ENCODE measurements at regions not wholly inside any gene's neighbourhood (a gene's known extent, or its start where the extent isn't known, plus 50 kb on each side); places are given as distances from the start of the nearest gene placed in this dataset.

DNA sequence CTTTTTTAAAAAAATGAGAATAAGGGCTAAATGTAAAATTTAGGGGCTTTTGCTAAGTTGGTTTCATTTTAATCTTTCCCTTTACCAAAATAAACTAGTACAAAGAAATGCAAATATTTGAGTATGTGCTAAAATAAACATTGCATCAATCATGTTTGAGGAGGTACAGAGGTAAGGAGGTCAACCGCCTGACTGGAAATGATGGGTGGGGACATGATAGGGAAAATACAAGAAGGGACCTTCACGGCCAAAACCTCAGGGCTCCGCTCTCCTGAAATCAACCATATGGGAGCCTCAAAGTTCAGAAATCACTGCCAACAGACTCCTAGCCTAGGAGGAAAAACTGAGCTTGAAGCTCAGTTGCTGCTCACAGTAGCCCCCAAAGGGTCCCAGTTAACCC lies 207.6 kb downstream of the AHR start (continued):
- no peak for TF ChIP-seq ASH2L (IDR thresholded peaks at IDR 0.05; ENCODE audit: insufficient read length, low read depth, low read length)
- no peak for TF ChIP-seq SALL2 (CRISPR knock-in tag; IDR thresholded peaks at IDR 0.05)
- peak; percentile 100 for TF ChIP-seq GFI1 (CRISPR knock-in tag; IDR thresholded peaks at IDR 0.05; ENCODE audit: borderline replicate concordance)
- TF ChIP-seq, protein P1, sequence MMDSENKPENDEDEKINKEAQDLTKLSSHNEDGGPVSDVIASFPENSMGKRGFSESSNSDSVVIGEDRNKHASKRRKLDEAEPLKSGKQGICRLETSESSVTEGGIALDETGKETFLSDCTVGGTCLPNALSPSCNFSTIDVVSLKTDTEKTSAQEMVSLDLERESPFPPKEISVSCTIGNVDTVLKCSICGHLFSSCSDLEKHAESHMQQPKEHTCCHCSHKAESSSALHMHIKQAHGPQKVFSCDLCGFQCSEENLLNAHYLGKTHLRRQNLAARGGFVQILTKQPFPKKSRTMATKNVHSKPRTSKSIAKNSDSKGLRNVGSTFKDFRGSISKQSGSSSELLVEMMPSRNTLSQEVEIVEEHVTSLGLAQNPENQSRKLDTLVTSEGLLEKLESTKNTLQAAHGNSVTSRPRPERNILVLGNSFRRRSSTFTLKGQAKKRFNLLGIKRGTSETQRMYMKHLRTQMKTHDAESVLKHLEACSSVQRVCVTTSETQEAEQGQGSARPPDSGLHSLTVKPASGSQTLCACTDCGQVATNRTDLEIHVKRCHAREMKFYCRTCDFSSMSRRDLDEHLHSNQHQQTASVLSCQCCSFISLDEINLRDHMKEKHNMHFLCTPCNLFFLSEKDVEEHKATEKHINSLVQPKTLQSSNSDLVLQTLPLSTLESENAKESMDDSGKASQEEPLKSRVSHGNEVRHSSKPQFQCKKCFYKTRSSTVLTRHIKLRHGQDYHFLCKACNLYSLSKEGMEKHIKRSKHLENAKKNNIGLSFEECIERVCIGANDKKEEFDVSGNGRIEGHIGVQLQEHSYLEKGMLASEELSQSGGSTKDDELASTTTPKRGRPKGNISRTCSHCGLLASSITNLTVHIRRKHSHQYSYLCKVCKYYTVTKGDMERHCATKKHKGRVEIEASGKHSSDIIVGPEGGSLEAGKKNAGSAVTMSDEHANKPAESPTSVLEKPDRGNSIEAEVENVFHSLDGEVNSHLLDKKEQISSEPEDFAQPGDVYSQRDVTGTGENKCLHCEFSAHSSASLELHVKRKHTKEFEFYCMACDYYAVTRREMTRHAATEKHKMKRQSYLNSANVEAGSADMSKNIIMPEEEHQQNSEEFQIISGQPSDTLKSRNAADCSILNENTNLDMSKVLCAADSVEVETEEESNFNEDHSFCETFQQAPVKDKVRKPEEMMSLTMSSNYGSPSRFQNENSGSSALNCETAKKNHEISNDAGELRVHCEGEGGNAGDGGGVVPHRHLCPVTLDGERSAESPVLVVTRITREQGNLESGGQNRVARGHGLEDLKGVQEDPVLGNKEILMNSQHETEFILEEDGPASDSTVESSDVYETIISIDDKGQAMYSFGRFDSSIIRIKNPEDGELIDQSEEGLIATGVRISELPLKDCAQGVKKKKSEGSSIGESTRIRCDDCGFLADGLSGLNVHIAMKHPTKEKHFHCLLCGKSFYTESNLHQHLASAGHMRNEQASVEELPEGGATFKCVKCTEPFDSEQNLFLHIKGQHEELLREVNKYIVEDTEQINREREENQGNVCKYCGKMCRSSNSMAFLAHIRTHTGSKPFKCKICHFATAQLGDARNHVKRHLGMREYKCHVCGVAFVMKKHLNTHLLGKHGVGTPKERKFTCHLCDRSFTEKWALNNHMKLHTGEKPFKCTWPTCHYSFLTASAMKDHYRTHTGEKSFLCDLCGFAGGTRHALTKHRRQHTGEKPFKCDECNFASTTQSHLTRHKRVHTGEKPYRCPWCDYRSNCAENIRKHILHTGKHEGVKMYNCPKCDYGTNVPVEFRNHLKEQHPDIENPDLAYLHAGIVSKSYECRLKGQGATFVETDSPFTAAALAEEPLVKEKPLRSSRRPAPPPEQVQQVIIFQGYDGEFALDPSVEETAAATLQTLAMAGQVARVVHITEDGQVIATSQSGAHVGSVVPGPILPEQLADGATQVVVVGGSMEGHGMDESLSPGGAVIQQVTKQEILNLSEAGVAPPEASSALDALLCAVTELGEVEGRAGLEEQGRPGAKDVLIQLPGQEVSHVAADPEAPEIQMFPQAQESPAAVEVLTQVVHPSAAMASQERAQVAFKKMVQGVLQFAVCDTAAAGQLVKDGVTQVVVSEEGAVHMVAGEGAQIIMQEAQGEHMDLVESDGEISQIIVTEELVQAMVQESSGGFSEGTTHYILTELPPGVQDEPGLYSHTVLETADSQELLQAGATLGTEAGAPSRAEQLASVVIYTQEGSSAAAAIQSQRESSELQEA (CRISPR knock-in tag; IDR thresholded peaks at IDR 0.05; ENCODE audit: not compliant biosample characterization), result no peak
- peak; percentile 97 for TF ChIP-seq NR2F2 (IDR thresholded peaks at IDR 0.05; ENCODE audit: borderline replicate concordance, low read depth)
- peak; percentile 82 for TF ChIP-seq ZNF331 (CRISPR knock-in tag; IDR thresholded peaks at IDR 0.05)
- TF ChIP-seq, protein P2, sequence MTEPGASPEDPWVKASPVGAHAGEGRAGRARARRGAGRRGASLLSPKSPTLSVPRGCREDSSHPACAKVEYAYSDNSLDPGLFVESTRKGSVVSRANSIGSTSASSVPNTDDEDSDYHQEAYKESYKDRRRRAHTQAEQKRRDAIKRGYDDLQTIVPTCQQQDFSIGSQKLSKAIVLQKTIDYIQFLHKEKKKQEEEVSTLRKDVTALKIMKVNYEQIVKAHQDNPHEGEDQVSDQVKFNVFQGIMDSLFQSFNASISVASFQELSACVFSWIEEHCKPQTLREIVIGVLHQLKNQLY (CRISPR knock-in tag; IDR thresholded peaks at IDR 0.05), result peak; percentile 79
- TF ChIP-seq CEBPG (CRISPR knock-in tag; IDR thresholded peaks at IDR 0.05), result peak; percentile 95
- peak; percentile 64 for TF ChIP-seq ZEB1 (IDR thresholded peaks at IDR 0.05; ENCODE audit: insufficient replicate concordance, low read depth)
- no peak for TF ChIP-seq ZNF263 (CRISPR knock-in tag; IDR thresholded peaks at IDR 0.05)
- TF ChIP-seq NFKB2 (CRISPR knock-in tag; IDR thresholded peaks at IDR 0.05; ENCODE audit: borderline replicate concordance), result no peak
- TF ChIP-seq STAG1 (CRISPR knock-in tag; IDR thresholded peaks at IDR 0.05), result peak; percentile 13; the same call in 1 of the 2 replicates
- peak; percentile 87; the same call in 1 of the 2 replicates for TF ChIP-seq GATA4 (IDR thresholded peaks at IDR 0.05; ENCODE audit: borderline replicate concordance, low read depth)
- TF ChIP-seq, protein P3, sequence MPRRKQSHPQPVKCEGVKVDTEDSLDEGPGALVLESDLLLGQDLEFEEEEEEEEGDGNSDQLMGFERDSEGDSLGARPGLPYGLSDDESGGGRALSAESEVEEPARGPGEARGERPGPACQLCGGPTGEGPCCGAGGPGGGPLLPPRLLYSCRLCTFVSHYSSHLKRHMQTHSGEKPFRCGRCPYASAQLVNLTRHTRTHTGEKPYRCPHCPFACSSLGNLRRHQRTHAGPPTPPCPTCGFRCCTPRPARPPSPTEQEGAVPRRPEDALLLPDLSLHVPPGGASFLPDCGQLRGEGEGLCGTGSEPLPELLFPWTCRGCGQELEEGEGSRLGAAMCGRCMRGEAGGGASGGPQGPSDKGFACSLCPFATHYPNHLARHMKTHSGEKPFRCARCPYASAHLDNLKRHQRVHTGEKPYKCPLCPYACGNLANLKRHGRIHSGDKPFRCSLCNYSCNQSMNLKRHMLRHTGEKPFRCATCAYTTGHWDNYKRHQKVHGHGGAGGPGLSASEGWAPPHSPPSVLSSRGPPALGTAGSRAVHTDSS (CRISPR knock-in tag; conservative IDR thresholded peaks at IDR 0.05), result no peak
- TF ChIP-seq, protein P4, sequence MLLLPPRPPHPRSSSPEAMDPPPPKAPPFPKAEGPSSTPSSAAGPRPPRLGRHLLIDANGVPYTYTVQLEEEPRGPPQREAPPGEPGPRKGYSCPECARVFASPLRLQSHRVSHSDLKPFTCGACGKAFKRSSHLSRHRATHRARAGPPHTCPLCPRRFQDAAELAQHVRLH (CRISPR knock-in tag; IDR thresholded peaks at IDR 0.05; ENCODE audit: borderline replicate concordance, low read depth), result 0 out of 2 replicates have a peak, but pooled peaks have one; percentile 51
- TF ChIP-seq, protein P5, sequence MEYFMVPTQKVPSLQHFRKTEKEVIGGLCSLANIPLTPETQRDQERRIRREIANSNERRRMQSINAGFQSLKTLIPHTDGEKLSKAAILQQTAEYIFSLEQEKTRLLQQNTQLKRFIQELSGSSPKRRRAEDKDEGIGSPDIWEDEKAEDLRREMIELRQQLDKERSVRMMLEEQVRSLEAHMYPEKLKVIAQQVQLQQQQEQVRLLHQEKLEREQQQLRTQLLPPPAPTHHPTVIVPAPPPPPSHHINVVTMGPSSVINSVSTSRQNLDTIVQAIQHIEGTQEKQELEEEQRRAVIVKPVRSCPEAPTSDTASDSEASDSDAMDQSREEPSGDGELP (IDR thresholded peaks at IDR 0.05; ENCODE audit: borderline replicate concordance, low read depth), result peak; percentile 80
- TF ChIP-seq, protein P6, sequence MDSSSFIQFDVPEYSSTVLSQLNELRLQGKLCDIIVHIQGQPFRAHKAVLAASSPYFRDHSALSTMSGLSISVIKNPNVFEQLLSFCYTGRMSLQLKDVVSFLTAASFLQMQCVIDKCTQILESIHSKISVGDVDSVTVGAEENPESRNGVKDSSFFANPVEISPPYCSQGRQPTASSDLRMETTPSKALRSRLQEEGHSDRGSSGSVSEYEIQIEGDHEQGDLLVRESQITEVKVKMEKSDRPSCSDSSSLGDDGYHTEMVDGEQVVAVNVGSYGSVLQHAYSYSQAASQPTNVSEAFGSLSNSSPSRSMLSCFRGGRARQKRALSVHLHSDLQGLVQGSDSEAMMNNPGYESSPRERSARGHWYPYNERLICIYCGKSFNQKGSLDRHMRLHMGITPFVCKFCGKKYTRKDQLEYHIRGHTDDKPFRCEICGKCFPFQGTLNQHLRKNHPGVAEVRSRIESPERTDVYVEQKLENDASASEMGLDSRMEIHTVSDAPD (CRISPR knock-in tag; IDR thresholded peaks at IDR 0.05), result peak; percentile 64; the same call in 1 of the 2 replicates
- peak; percentile 91 for TF ChIP-seq SALL1 (CRISPR knock-in tag; IDR thresholded peaks at IDR 0.05)

Measured in HepG2 (cell line).